Liver (tissue), 8 donors: ENCODE measurements at regions not wholly inside any gene's neighbourhood (a gene's known extent, or its start where the extent isn't known, plus 50 kb on each side); places are given as distances from the start of the nearest gene placed in this dataset.

Experiments
- DNase-seq: peaks from one replicate; pipeline ENCODE4 v3.0.0-alpha.2; 2017; ENCODE audit warnings: low spot score
- H3K27ac ChIP-seq, 2 donors: one replicate each; pipeline ENCODE4 v1.7.0; 2013; ENCODE audit warnings: inconsistent platforms in 2 of 2, low read length in 2 of 2, control low read depth in 1 of 2, low read depth in 1 of 2, mild to moderate bottlenecking in 1 of 2
- H3K27me3 ChIP-seq, 4 donors: one replicate each; pipeline versions ENCODE4 v1.6.1 to v1.7.0; 2013; ENCODE audit warnings: low read length in 3 of 4, inconsistent platforms in 1 of 4, mild to moderate bottlenecking in 1 of 4, moderate library complexity in 1 of 4; ENCODE audit not compliant: control insufficient read depth in 4 of 4, insufficient read depth in 4 of 4
- H3K36me3 ChIP-seq, 4 donors: one replicate each; pipeline versions ENCODE4 v1.6.1 to v1.7.0; 2013; ENCODE audit warnings: low read length in 3 of 4, mild to moderate bottlenecking in 3 of 4, low read depth in 1 of 4, moderate library complexity in 1 of 4; ENCODE audit not compliant: control insufficient read depth in 4 of 4, insufficient read depth in 3 of 4
- H3K4me1 ChIP-seq, 4 donors: one replicate each; pipeline versions ENCODE4 v1.6.1 to v1.7.0; 2013; ENCODE audit warnings: low read length in 3 of 4, mild to moderate bottlenecking in 3 of 4, moderate library complexity in 1 of 4; ENCODE audit not compliant: control insufficient read depth in 4 of 4, insufficient read depth in 4 of 4
- H3K4me3 ChIP-seq, 3 donors: one replicate each; pipeline versions ENCODE4 v1.6.1 to v1.7.0; 2013; ENCODE audit warnings: low read length in 3 of 3, control low read depth in 1 of 3, low read depth in 1 of 3, mild to moderate bottlenecking in 1 of 3
- H3K9ac ChIP-seq, 2 donors: one replicate each; pipeline ENCODE4 v1.7.0; 2013; ENCODE audit warnings: low read length in 2 of 2, mild to moderate bottlenecking in 2 of 2, moderate library complexity in 2 of 2, control low read depth in 1 of 2, low read depth in 1 of 2
- H3K9me3 ChIP-seq, 4 donors: one replicate each; pipeline versions ENCODE4 v1.6.1 to v1.7.0; 2013; ENCODE audit warnings: low read length in 3 of 4; ENCODE audit not compliant: control insufficient read depth in 4 of 4
- ATF3 ChIP-seq: IDR thresholded peaks from 2 replicates; pipeline ENCODE4 v1.6.1; 2016; ENCODE audit warnings: antibody characterized with exemption
- CTCF ChIP-seq: fragments of 150-350 bp; IDR thresholded peaks from 2 replicates; pipeline ENCODE4 v1.5.1; 2017; ENCODE audit warnings: improper control_type of control experiment, low read depth, low read length; ENCODE audit not compliant: missing input control
- FOXA1 ChIP-seq: IDR thresholded peaks from 2 replicates; pipeline ENCODE4 v1.6.1; 2016; ENCODE audit warnings: antibody characterized with exemption
- FOXA2 ChIP-seq: IDR thresholded peaks from 2 replicates; pipeline ENCODE4 v1.6.1; 2016; ENCODE audit warnings: antibody characterized with exemption
- GABPA ChIP-seq, 2 donors: IDR thresholded peaks in 1 of 2; conservative IDR thresholded peaks in 1 of 2; 2 replicates each; pipeline ENCODE4 v1.6.1; 2016; ENCODE audit warnings: antibody characterized with exemption in 2 of 2, mild to moderate bottlenecking in 1 of 2, moderate library complexity in 1 of 2
- HNF4A ChIP-seq, 2 donors: conservative IDR thresholded peaks; 2 replicates each; pipeline ENCODE4 v1.6.1; 2016; ENCODE audit warnings: antibody characterized with exemption in 2 of 2, mild to moderate bottlenecking in 2 of 2
- HNF4G ChIP-seq: IDR thresholded peaks from 2 replicates; pipeline ENCODE4 v1.6.1; 2016; ENCODE audit warnings: antibody characterized with exemption
- JUND ChIP-seq, 2 donors: IDR thresholded peaks; 2 replicates each; pipeline ENCODE4 v1.6.1; 2016; ENCODE audit warnings: antibody characterized with exemption in 2 of 2
- MAX ChIP-seq: IDR thresholded peaks from 2 replicates; pipeline ENCODE4 v1.6.1; 2016; ENCODE audit warnings: antibody characterized with exemption
- NR2F2 ChIP-seq: IDR thresholded peaks from 2 replicates; pipeline ENCODE4 v1.6.1; 2016; ENCODE audit warnings: antibody characterized with exemption
- RAD21 ChIP-seq, 2 donors: IDR thresholded peaks; 2 replicates each; pipeline ENCODE4 v1.6.1; 2016; ENCODE audit warnings: antibody characterized with exemption in 2 of 2, mild to moderate bottlenecking in 2 of 2
- REST ChIP-seq: IDR thresholded peaks from 2 replicates; pipeline ENCODE4 v1.6.1; 2016; ENCODE audit warnings: antibody characterized with exemption, mild to moderate bottlenecking
- RXRA ChIP-seq, 2 donors: IDR thresholded peaks; 2 replicates each; pipeline ENCODE4 v1.6.1; 2017 to 2018; ENCODE audit warnings: antibody characterized with exemption in 2 of 2, mild to moderate bottlenecking in 1 of 2
- SP1 ChIP-seq: IDR thresholded peaks from 2 replicates; pipeline ENCODE4 v1.6.1; 2018; ENCODE audit warnings: antibody characterized with exemption, mild to moderate bottlenecking
- YY1 ChIP-seq: IDR thresholded peaks from 2 replicates; pipeline ENCODE4 v1.6.1; 2016; ENCODE audit warnings: antibody characterized with exemption, mild to moderate bottlenecking
- ZBTB33 ChIP-seq: IDR thresholded peaks from 2 replicates; pipeline ENCODE4 v1.6.1; 2016; ENCODE audit warnings: antibody characterized with exemption
- WGBS: extraction: QIAGEN DNeasy Blood & Tissue Kit; methylation state at CpG from one replicate; pipeline ENCODE4 v1.1.7; 2013; 5-methylcytosine and 5-hydroxymethylcytosine counted together
- donor health status: healthy.
- donor health status: healthy.
- donor health status: healthy.
- donor health status: healthy.
- donor health status: healthy.

DNA sequence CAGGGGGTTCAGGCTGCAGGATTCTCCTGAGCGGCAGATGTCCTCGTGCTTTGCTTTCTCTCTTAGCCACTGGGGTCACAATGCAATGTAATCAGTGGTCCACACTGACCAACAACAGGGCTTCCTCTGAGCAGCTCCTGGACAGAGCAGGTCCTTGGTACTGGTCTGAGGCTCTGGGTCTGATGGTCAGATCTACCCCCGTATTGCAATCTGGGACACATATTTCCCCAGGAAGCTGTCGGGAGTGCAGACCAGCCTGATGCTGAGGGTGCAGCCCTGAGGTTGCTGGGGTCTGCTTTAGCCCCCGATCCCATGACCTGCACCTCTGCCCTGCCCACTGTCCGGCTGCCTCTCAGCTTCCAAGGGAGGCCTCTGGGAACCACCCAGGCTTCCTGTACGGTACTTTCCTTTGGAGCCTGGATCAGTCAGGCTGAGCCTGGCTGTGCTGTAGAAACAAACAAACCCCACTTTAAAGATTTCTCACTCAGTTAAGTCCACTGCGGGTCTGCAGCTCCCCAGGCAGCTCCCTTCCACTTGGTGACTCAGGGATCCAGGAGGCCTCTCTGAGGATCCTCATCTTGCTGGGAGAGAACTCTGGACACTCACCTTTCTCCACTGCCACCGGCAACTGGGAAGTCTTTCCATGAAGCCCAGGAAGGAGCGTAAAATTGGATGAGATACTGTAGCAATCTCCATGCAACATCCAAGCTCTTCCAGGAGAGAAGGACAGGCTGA, 1046.6 kb downstream of the TBC1D22A start:
- WGBS, result 82% methylated on average over 10 of the region's 10 CpGs
- Histone ChIP-seq H3K27me3 (peaks cover 0 to 2% (median 0%) of the 10 kb centered on the region in 4 donors), H3K9me3 (no peaks in the 10 kb centered on the region), H3K4me3 (no peak overlapping the region), H3K9ac (no peak overlapping the region), H3K27ac (no peak overlapping the region), H3K36me3 (no peaks in the 10 kb centered on the region), H3K4me1 (no peaks in the 10 kb centered on the region)
- TF ChIP-seq NR2F2 (no peak), JUND (IDR thresholded peaks at IDR 0.05) (no peak), YY1 (no peak), REST (no peak), FOXA1 (no peak), SP1 (no peak), RXRA (IDR thresholded peaks at IDR 0.05) (no peak), RAD21 (IDR thresholded peaks at IDR 0.05) (no peak), FOXA2 (no peak), ZBTB33 (no peak), GABPA (IDR thresholded peaks at IDR 0.05 in 1 of 2, conservative IDR thresholded peaks at IDR 0.05 in 1 of 2) (no peak), ATF3 (no peak)
- no peak for DNase-seq

DNA sequence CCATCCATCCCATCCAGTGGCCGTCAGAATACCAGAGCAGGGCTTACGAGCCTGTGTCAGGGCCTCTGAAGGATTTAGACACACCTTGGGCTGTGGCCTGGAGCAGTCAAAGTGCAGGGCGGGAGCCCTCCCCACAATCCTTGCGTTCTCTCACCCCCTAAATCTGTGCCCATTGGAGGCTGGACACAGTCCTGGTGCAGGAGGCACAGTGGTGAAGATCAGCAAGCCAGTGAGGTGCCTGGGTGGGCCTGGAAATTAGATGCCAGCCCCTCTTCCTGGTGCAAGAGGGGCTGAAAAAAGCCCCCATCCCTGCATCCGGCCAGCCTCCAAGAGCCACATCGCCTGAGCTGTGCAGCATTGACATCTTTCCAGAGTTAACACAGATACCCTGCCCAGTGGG, 1045.8 kb downstream of the TBC1D22A start:
- DNase-seq, result no peak
- no peaks in the 10 kb centered on the region for H3K4me1 ChIP-seq
- no peak overlapping the region for H3K9ac ChIP-seq
- H3K27me3 ChIP-seq, result peaks cover 0 to 2% (median 0%) of the 10 kb centered on the region in 4 donors
- 71% methylated on average over 6 of the region's 6 CpGs for WGBS
- no peaks in the 10 kb centered on the region for H3K36me3 ChIP-seq
- no peak overlapping the region for H3K4me3 ChIP-seq
- no peaks in the 10 kb centered on the region for H3K9me3 ChIP-seq
- no peak overlapping the region for H3K27ac ChIP-seq
- no peak for TF ChIP-seq HNF4G
- TF ChIP-seq ATF3, result no peak
- no peak for TF ChIP-seq JUND (IDR thresholded peaks at IDR 0.05)
- no peak for TF ChIP-seq CTCF
- TF ChIP-seq MAX, result no peak
- TF ChIP-seq REST, result no peak
- no peak for TF ChIP-seq RXRA (IDR thresholded peaks at IDR 0.05)
- no peak for TF ChIP-seq ZBTB33
- no peak for TF ChIP-seq HNF4A (conservative IDR thresholded peaks at IDR 0.05)
- TF ChIP-seq FOXA2, result no peak
- TF ChIP-seq GABPA (IDR thresholded peaks at IDR 0.05 in 1 of 2, conservative IDR thresholded peaks at IDR 0.05 in 1 of 2), result no peak
- no peak for TF ChIP-seq FOXA1
- TF ChIP-seq YY1, result no peak
- no peak for TF ChIP-seq NR2F2
- TF ChIP-seq SP1, result no peak
